RPMI8226 (cell line): ENCODE measurements at regions not wholly inside any gene's neighbourhood (a gene's known extent, or its start where the extent isn't known, plus 50 kb on each side); places are given as distances from the start of the nearest gene placed in this dataset.

ENCODE experiments used
- DNase-seq: peaks from one replicate; pipeline ENCODE4 v3.0.0-alpha.2; 2015

- DNase-seq = no peak
Measured at GRCh38 chr10:10794791-10795191, 222.9 kb upstream of the CELF2 start.

GRCh38 chr10:10796061-10796773, 221.5 kb upstream of the CELF2 start:
- DNase-seq = no peak

- no peak for DNase-seq
Measured at GRCh38 chr10:10796774-10797415, 220.8 kb upstream of the CELF2 start.

- no peak for DNase-seq
Measured at GRCh38 chr10:10797513-10797912, 220.2 kb upstream of the CELF2 start.

- DNase-seq = no peak
Measured at GRCh38 chr10:10798102-10798863, 219.4 kb upstream of the CELF2 start.

- DNase-seq = no peak
Measured at GRCh38 chr10:10798864-10799192, 218.8 kb upstream of the CELF2 start.

- DNase-seq = no peak
Measured at GRCh38 chr10:10800961-10801360, 216.7 kb upstream of the CELF2 start.

GRCh38 chr10:10803278-10803677, 214.4 kb upstream of the CELF2 start:
- no peak for DNase-seq

- no peak for DNase-seq
Measured at GRCh38 chr10:10804061-10804460, 213.6 kb upstream of the CELF2 start.

GRCh38 chr10:10804998-10805740, 212.5 kb upstream of the CELF2 start:
- DNase-seq = no peak

GRCh38 chr10:10807106-10807505, 210.6 kb upstream of the CELF2 start:
- no peak for DNase-seq

- DNase-seq = no peak
Measured at GRCh38 chr10:10811562-10811961, 206.1 kb upstream of the CELF2 start.

- no peak for DNase-seq
Measured at GRCh38 chr10:10813656-10814055, 204.0 kb upstream of the CELF2 start.

- no peak for DNase-seq
Measured at GRCh38 chr10:10814069-10814468, 203.6 kb upstream of the CELF2 start.

- DNase-seq = no peak
Measured at GRCh38 chr10:10816447-10816846, 201.2 kb upstream of the CELF2 start.

- DNase-seq = no peak
Measured at GRCh38 chr10:10817609-10818008, 200.1 kb upstream of the CELF2 start.

- no peak for DNase-seq
Measured at GRCh38 chr10:10818082-10818481, 199.6 kb upstream of the CELF2 start.

- DNase-seq = no peak
Measured at GRCh38 chr10:10819206-10819856, 198.3 kb upstream of the CELF2 start.

- no peak for DNase-seq
Measured at GRCh38 chr10:10821926-10822325, 195.7 kb upstream of the CELF2 start.

GRCh38 chr10:10824591-10825148, 193.0 kb upstream of the CELF2 start:
- no peak for DNase-seq

GRCh38 chr10:10826125-10826524, 191.5 kb upstream of the CELF2 start:
- no peak for DNase-seq

- no peak for DNase-seq
Measured at GRCh38 chr10:10828623-10829022, 189.0 kb upstream of the CELF2 start.

GRCh38 chr10:10829576-10829975, 188.1 kb upstream of the CELF2 start:
- DNase-seq = no peak
